HG03469 (cell line): ENCODE measurements at regions not wholly inside any gene's neighbourhood (a gene's known extent, or its start where the extent isn't known, plus 50 kb on each side); places are given as distances from the start of the nearest gene placed in this dataset.

Experiments
- ATAC-seq: cut with Tn5 transposase; IDR thresholded peaks from one replicate; pipeline ENCODE4 v1.9.1; 2021; ENCODE audit warnings: mild to moderate bottlenecking, moderate library complexity, moderate number of reproducible peaks; ENCODE audit not compliant: unreplicated experiment

DNA sequence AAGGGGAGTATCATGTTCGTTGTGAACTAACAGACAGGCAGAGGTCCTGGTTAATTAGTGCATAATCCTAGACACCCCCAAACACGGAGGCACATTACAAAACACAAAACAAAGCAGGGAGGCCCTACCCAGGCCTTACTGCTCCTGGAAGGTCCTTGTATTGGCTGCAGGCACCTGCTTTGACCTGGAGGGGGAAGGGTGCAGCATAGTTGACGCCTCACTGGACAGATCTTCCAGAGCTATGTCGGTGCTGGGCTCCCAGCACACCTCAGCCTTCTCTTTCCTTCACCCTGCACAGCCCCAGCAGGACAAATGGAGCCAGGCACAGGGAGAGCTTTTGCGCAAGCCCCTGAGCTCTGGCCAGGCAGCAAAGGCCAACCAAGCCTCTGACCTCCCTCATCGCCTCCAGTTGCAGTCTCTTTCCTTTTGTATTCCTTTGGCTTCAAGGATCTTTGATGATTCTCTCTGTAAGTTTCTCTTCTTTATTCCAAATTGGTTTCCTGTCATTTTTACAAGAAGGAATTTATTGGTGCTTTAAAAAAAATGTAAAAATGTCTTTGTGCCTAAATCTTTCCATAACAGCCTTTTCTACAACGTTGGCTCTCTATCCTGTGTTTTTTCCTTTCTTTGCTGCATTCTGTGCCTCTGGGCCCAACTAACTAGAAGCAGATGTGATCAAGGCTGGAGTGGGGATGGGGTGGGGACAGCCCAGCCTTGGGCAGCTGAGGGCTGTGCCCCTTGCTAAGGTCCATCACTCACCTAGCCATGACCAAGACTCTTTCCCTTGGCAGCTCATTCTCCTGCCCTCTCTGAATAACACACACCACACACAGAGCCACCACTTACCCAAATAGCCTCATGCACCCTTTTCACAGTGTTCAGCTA lies 317.1 kb upstream of the NPVF start:
- ATAC-seq, result no peak

GRCh38 chr7:25546306-25546705 lies 318.0 kb upstream of the NPVF start:
- no peak for ATAC-seq

GRCh38 chr7:25549271-25549921 lies 321.1 kb upstream of the NPVF start:
- ATAC-seq, result no peak

DNA sequence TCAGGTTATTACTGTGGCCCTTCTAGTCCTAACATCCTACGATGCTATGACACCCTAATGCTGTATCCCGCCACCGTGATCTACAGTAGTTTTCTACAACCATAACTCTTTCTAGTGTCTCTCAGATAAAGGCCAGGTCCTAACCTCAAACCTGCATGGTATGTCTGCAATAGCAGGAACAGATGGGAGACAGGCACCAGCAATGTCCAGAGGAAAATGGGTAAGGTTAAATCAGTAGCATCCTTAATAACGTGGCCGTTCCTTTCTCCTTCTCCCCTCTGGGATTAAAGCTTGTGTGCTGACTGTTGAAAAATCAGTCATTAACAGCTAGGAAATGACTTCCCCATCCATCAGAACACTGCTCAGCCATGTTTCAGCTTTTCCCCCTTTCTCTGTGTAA lies 321.9 kb upstream of the NPVF start:
- no peak for ATAC-seq

- ATAC-seq, result no peak
Observed at GRCh38 chr7:25552998-25553397, 324.7 kb upstream of the NPVF start.

DNA sequence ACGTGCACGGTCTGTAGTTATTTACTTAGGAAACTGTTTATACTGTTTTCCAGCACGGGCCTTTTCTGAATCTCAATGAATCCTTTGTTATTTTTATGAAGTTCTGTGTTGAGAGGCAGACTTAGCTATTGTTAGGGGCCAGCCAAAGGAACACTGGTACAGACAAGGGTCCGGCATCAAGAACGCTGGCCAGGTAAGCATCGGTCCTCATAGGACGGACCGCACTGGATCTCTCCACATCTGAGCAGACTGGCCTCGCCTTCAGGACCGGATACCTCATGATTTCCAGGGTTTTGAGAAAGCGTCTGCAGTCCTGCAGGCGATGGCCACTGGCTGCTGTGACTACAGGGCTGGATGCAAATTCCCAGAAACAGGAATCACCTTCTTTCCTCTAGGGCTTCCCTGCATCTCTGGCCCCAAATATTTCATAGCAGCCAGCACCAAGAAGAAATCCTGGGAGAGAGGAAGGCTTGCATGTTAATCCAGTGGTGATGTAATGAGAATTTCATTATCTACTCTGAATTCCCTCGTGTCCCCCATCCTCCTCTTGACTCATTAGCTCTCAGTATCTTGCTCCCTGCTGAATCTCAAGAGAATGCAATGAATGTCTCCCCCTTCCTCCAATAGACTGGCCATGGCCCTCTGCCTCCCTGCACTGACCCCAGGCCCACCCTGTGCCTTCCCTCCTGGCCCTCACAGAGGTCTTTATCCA lies 325.4 kb upstream of the NPVF start:
- ATAC-seq, result no peak

- ATAC-seq, result no peak
Observed at GRCh38 chr7:25557379-25557917, 329.2 kb upstream of the NPVF start.

- ATAC-seq, result no peak
Observed at GRCh38 chr7:25557930-25558329, 329.6 kb upstream of the NPVF start.

DNA sequence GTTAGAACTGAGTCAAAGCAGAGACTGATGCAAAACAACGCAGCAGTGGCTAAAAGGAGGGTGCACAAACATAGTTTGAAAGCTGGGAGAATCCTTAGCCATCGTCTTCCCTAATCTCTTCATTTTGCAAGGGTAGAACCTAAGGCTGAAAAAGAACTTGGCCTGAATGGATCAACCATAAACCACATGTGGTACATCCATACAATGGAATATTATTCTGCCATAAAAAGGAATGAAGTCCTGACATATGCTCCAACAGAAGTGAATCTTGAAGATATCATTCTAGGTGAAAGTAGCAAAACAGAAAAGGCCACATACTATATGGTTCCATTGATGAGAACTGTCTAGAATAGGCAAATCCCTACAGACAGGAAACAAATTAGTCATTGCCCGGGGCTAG lies 330.3 kb upstream of the NPVF start:
- no peak for ATAC-seq

- ATAC-seq, result no peak
Observed at GRCh38 chr7:25559581-25560367, 331.5 kb upstream of the NPVF start.

DNA sequence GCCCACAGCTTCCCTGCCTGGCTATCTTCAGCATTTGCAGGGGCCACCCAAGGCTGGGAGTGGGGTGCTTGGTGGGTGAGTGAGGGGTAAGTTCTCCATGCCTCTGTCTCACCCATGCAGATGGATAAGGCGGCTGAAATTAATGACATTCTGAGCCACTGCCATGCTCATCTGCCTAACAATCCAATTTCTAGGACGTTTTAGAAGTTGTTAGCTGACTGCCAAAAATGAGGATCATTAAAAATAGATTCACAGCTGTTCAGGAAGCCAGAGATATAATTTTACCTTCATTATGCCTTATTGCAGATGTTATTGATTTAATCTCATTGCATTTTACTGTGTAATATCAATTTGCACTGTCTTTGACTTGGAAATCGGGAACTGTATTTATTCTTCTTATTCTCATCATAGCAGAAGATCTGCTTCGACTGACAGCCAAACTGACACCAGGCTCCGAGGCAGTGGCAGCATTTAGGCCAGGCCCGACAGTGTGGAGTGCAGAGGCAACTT lies 334.4 kb upstream of the NPVF start:
- ATAC-seq, result no peak

- no peak for ATAC-seq
Observed at GRCh38 chr7:25565002-25565401, 336.7 kb upstream of the NPVF start.

DNA sequence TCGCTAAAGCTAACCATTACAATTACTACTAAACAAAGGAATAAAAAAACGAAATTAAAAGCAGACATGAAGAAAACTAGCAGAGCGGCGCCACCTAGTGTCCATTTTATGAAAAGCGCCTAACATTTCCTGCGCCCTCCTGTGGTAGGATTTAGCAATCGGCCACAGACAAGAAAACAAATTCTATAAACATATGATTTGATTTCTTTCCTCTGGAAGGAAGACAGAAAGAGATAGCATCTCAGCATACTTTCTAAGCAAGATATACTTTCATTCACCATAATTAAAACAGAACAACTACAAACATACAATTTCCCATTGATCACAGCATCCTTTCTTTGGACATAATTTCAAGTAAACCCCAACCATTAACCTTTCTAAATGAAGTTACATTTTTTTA lies 337.7 kb upstream of the NPVF start:
- ATAC-seq, result no peak

GRCh38 chr7:25567430-25567829 lies 339.1 kb upstream of the NPVF start:
- ATAC-seq, result no peak

DNA sequence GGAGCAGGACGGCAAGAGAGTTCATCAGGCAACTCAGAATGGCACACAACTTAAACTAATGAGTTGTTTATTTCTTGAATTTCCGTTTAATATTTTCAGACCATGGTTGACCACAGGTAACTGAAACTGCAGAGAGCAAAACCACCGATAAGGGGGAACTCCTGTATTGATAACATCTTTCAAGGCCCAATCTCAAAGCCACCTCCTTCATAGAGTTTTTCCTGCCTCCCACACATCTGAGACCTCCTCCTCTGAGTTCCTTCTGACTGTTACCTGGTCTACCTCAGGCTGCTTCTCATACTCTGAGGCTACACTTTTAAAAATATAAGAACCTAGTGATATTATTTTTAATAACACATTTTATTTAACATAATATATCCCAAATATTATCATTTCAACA lies 341.5 kb upstream of the NPVF start:
- no peak for ATAC-seq

DNA sequence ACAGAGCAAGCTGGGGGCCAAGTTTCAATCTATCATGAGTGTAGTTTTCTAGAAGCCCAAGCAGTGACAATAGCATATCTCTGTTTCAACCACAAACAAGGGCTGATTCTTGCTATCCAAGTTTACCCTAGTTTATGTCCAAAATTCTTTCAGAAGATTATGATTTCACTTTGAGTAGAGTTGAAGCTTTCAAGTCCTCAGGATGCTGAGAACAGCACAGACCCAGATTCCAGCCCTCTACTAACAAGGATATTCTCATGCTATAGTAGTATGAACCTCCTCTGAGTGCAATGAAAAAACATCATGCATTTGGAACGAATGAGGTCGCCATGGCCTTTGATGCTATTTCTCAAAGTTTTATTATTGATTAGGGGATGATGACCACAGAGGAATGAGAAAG lies 344.1 kb upstream of the NPVF start:
- ATAC-seq, result no peak

DNA sequence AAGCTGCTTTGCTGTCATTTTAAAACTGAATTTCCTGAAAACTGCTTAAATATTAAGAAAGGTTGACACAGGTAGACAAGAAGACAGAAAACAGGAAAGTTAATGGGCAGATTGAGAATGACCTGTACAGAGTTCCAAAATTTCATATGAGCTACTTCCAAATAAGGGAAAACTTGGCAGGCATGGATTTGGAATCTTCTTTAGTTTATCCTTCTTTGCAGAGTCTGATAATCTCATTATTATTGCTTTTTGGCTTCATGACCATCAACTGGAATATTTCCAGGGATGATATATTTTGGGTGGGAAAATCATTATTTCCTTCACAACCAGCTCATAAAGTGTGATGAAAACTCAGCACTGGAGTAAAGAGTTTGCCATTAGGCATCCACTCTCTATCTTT lies 346.5 kb upstream of the NPVF start:
- no peak for ATAC-seq

DNA sequence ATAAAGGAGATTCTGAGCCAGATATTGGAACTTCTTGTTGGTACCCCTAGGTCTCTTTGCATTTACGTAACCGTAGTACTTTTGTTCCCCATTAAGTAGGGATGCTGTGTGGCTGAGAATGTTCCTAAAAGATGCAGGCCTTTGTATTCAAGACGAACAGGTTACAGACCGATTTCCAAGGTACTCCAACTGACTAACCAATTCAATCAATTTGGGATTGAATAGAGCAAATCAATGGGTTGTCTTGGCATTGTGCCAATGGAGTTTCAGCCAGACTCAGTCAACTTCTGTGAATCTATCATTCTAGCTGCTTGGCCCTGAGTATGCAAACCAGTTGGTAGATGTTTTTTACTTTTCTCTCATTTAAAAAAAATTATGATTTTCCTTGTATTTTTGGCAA lies 347.3 kb upstream of the NPVF start:
- no peak for ATAC-seq

DNA sequence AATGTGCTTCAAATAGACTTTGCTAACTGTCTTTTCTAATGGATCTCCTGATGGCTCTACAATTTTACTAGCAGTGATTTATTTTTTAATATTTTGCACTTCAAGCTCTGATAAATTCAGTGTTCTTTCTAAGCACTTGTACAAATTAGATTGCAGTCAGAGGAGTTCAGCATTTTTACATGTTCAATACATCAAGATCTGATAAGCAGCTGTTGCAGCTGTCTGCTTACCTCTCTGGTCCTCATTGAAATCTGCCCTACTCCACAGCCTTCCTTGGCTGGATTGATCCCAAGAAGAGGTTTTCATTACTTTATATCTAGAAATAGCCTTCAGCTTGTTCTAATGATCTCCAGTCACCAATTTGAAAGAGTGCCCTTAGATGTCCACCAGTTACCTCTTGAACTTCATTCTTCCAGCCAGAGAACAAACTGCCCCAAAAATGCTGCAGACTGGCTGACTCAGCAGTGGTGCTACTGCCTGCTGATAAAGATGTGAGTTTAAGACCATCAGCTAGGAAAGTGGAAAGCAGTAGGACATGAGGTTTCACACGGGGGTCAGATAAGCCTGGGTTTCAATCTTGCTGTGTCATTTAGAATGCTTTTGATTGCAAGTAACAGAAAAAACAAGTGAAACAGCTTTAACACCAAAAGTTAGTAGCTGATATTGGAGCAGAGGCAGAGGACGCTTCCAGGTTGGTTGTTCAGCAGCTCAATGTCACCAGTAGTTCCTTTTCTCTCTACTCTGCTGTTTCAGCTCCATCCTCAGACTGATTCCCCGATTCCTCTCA lies 350.9 kb upstream of the NPVF start:
- no peak for ATAC-seq

DNA sequence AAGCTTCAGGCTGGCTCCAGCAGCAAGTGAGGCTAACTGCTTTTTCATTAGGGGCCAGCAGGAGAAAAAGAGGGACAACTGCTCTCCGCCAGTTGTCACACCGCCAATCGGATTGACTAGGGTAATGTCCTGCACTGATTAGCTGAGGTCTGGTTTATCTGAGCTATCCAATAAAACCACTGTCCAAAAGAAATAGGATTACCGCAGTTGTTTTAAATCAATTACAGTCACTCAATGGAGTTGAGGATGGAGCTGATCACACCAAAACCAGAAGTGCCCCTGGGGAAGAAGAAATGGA lies 351.4 kb upstream of the NPVF start:
- no peak for ATAC-seq
